BJ (cell line): ENCODE measurements at regions not wholly inside any gene's neighbourhood (a gene's known extent, or its start where the extent isn't known, plus 50 kb on each side); places are given as distances from the start of the nearest gene placed in this dataset.

Source experiments
- CTCF ChIA-PET: fragments of 350-600 bp; formaldehyde crosslinking; extraction: SDS; loops from one replicate; lab custom pipeline; 2021; ENCODE audit warnings: antibody characterized with exemption, inconsistent platforms; lab: Yijun Ruan, JAX
- POLR2A ChIA-PET: fragments of 300-600 bp; sonication (Branson Sonifier 250); formaldehyde crosslinking; extraction: SDS; loops from one replicate; lab custom pipeline; 2021; ENCODE audit warnings: antibody characterized with exemption; lab: Charles Lee
- DNase-seq: peaks from one replicate; pipeline ENCODE4 v3.0.0-alpha.2; 2011; ENCODE audit warnings: low read depth
- H3K27me3 ChIP-seq: 2 replicates; pipeline ENCODE4 v1.6.0; 2011; ENCODE audit warnings: low read length; ENCODE audit not compliant: control insufficient read depth, insufficient read depth
- H3K36me3 ChIP-seq: 2 replicates; pipeline ENCODE4 v1.5.1; 2011; ENCODE audit warnings: low read length; ENCODE audit not compliant: control insufficient read depth, insufficient read depth
- H3K4me3 ChIP-seq: 2 replicates; pipeline ENCODE4 v1.5.1; 2011; ENCODE audit warnings: low read depth, mild to moderate bottlenecking, control low read depth, low read length
- CTCF ChIP-seq: IDR thresholded peaks from 2 replicates; pipeline ENCODE4 v1.5.1; 2011; ENCODE audit warnings: low read depth, mild to moderate bottlenecking, control low read depth, inconsistent platforms, low read length, moderate library complexity; ENCODE audit not compliant: insufficient read depth

- ChIA-PET POLR2A (no interaction called here), CTCF (interaction anchor here (0.7 to 1.0 kb wide), 2 partner anchors 55 to 328 kb away, joined by 3 read pairs; no protein-coding TSS in a partner anchor)
- Histone ChIP-seq H3K27me3 (no peaks in the 10 kb centered on the region), H3K4me3 (no peak overlapping the region), H3K36me3 (no peaks in the 10 kb centered on the region)
- TF ChIP-seq CTCF, result no peak
- no peak for DNase-seq
Observed at GRCh38 chr12:89134213-89134770, 218.0 kb downstream of the DUSP6 start.

GRCh38 chr12:89129167-89129870 lies 223.0 kb downstream of the DUSP6 start:
- no peak for TF ChIP-seq CTCF
- Histone ChIP-seq H3K4me3 (no peak overlapping the region), H3K36me3 (no peaks in the 10 kb centered on the region), H3K27me3 (no peaks in the 10 kb centered on the region)
- CTCF ChIA-PET, result interaction anchor here (0.6 to 1.3 kb wide), 3 partner anchors 8 to 19 kb away, joined by 3 to 5 read pairs (median 3); no protein-coding TSS in a partner anchor
- POLR2A ChIA-PET, result no interaction called here
- no peak for DNase-seq

- no peak for DNase-seq
- CTCF ChIA-PET, result no interaction called here
- no peaks in the 10 kb centered on the region for H3K36me3 ChIP-seq
Observed at GRCh38 chr12:89126712-89127111, 225.6 kb downstream of the DUSP6 start.

DNA sequence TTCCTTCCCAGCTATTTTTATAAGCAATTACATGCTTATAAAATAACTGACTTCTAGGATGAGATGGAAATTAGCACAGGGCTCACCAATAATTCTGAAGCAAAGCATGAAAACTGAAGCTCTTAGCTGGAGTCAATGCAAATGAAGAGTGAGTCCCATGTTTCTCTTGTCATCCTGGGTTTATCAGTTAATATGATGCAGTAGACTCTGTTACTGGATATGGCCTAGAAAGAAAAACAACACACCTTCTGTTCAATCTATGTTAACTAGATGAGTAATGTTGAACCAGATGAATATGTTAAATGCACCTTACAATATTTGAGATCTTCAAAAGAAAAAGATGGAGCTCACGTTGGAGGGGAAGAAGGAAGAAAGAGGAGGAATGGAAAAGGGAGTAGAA lies 229.4 kb downstream of the DUSP6 start:
- CTCF ChIA-PET, result interaction anchor here (1.5 kb wide), 1 partner anchor 9 kb away, joined by 4 read pairs; no protein-coding TSS in a partner anchor
- Histone ChIP-seq H3K27me3 (no peaks in the 10 kb centered on the region), H3K4me3 (no peak overlapping the region), H3K36me3 (no peaks in the 10 kb centered on the region)
- TF ChIP-seq CTCF, result no peak
- DNase-seq, result no peak
- POLR2A ChIA-PET, result no interaction called here

More at GRCh38 chr12:89126712-89127111, 225.6 kb downstream of the DUSP6 start:
- Histone ChIP-seq H3K27me3 (no peaks in the 10 kb centered on the region), H3K4me3 (no peak overlapping the region)
- TF ChIP-seq CTCF, result no peak
- POLR2A ChIA-PET, result no interaction called here

GRCh38 chr12:89117448-89118034 lies 234.8 kb downstream of the DUSP6 start:
- POLR2A ChIA-PET, result no interaction called here
- no peak for DNase-seq
- CTCF ChIA-PET, result interaction anchor here (0.6 kb wide), 1 partner anchor 12 kb away, joined by 3 read pairs; no protein-coding TSS in a partner anchor
- TF ChIP-seq CTCF, result no peak
- Histone ChIP-seq H3K27me3 (no peaks in the 10 kb centered on the region), H3K4me3 (no peak overlapping the region), H3K36me3 (no peaks in the 10 kb centered on the region)
